HUES48 (cell line): ENCODE measurements at regions not wholly inside any gene's neighbourhood (a gene's known extent, or its start where the extent isn't known, plus 50 kb on each side); places are given as distances from the start of the nearest gene placed in this dataset.
"Not testable (repeated sequence)": the region's sequence is repeated elsewhere in the genome, so short reads cannot be mapped to it uniquely, and the experiment has no call there.

ENCODE experiments used
- H3K27ac ChIP-seq: one replicate; pipeline ENCODE4 v1.7.0; 2013; ENCODE audit warnings: low read depth, low read length, inconsistent platforms
- H3K27me3 ChIP-seq: 2 replicates; pipeline ENCODE4 v1.6.1; 2013; ENCODE audit warnings: mild to moderate bottlenecking, low read length; ENCODE audit not compliant: control insufficient read depth, insufficient read depth
- H3K36me3 ChIP-seq: 2 replicates; pipeline ENCODE4 v1.6.1; 2013; ENCODE audit warnings: low read length; ENCODE audit not compliant: control insufficient read depth, insufficient read depth
- H3K4me1 ChIP-seq: 2 replicates; pipeline ENCODE4 v1.6.1; 2013; ENCODE audit warnings: mild to moderate bottlenecking, low read length; ENCODE audit not compliant: control insufficient read depth, insufficient read depth
- H3K4me3 ChIP-seq: 2 replicates; pipeline ENCODE4 v1.5.1; 2013; ENCODE audit warnings: mild to moderate bottlenecking, low read depth, low read length
- H3K9ac ChIP-seq: 2 replicates; pipeline ENCODE4 v1.6.1; 2013; ENCODE audit warnings: mild to moderate bottlenecking, low read depth, low read length, moderate library complexity
- H3K9me3 ChIP-seq: 2 replicates; pipeline ENCODE4 v1.6.1; 2013; ENCODE audit warnings: low read length; ENCODE audit not compliant: control insufficient read depth, insufficient read depth

- no peaks in the 10 kb centered on the region for H3K27me3 ChIP-seq
- H3K4me3 ChIP-seq: no peak overlapping the region
- H3K27ac ChIP-seq: no peak overlapping the region
Measured at GRCh38 chr5:131107128-131107527, 57.9 kb downstream of the HINT1 start.

GRCh38 chr5:131104169-131104808, 60.8 kb downstream of the HINT1 start:
- H3K27me3 ChIP-seq: no peaks in the 10 kb centered on the region
- no peaks in the 10 kb centered on the region for H3K4me1 ChIP-seq
- H3K27ac ChIP-seq: no peak overlapping the region
- no peak overlapping the region for H3K9ac ChIP-seq
- H3K4me3 ChIP-seq: no peak overlapping the region
- H3K36me3 ChIP-seq: no peaks in the 10 kb centered on the region
- no peaks in the 10 kb centered on the region for H3K9me3 ChIP-seq

More at GRCh38 chr5:131107128-131107527, 57.9 kb downstream of the HINT1 start:
- no peak overlapping the region for H3K9ac ChIP-seq
- H3K9me3 ChIP-seq: no peaks in the 10 kb centered on the region
- H3K4me1 ChIP-seq: no peaks in the 10 kb centered on the region
- no peaks in the 10 kb centered on the region for H3K36me3 ChIP-seq

GRCh38 chr5:131096774-131097710, 68.0 kb downstream of the HINT1 start:
- Histone ChIP-seq H3K27ac (no peak overlapping the region), H3K9me3 (no peaks in the 10 kb centered on the region), H3K9ac (no peak overlapping the region), H3K4me1 (no peaks in the 10 kb centered on the region), H3K4me3 (no peak overlapping the region), H3K36me3 (no peaks in the 10 kb centered on the region), H3K27me3 (no peaks in the 10 kb centered on the region)

GRCh38 chr5:131095561-131095960, 69.5 kb downstream of the HINT1 start:
- H3K27me3 ChIP-seq, H3K9me3 ChIP-seq, H3K36me3 ChIP-seq, H3K9ac ChIP-seq, H3K27ac ChIP-seq, H3K4me1 ChIP-seq, H3K4me3 ChIP-seq: not testable (repeated sequence)

- Histone ChIP-seq H3K27me3 (no peaks in the 10 kb centered on the region), H3K27ac (no peak overlapping the region), H3K4me1 (no peaks in the 10 kb centered on the region), H3K9ac (no peak overlapping the region), H3K9me3 (peaks cover 11% of the 10 kb centered on the region), H3K36me3 (no peaks in the 10 kb centered on the region), H3K4me3 (no peak overlapping the region)
Measured at GRCh38 chr5:131084436-131084835, 80.6 kb downstream of the HINT1 start.

- Histone ChIP-seq H3K4me3 (no peak overlapping the region), H3K36me3 (no peaks in the 10 kb centered on the region)
Measured at GRCh38 chr5:131081913-131082488, 83.1 kb downstream of the HINT1 start.

GRCh38 chr5:131081374-131081773, 83.7 kb downstream of the HINT1 start:
- H3K4me1 ChIP-seq: no peaks in the 10 kb centered on the region
- no peak overlapping the region for H3K9ac ChIP-seq
- no peaks in the 10 kb centered on the region for H3K9me3 ChIP-seq
- no peaks in the 10 kb centered on the region for H3K36me3 ChIP-seq
- no peak overlapping the region for H3K27ac ChIP-seq
- H3K4me3 ChIP-seq: no peak overlapping the region
- H3K27me3 ChIP-seq: no peaks in the 10 kb centered on the region

More at GRCh38 chr5:131081913-131082488, 83.1 kb downstream of the HINT1 start:
- H3K9me3 ChIP-seq: peaks cover 5% of the 10 kb centered on the region
- no peak overlapping the region for H3K27ac ChIP-seq
- H3K4me1 ChIP-seq: no peaks in the 10 kb centered on the region
- H3K27me3 ChIP-seq: no peaks in the 10 kb centered on the region
- H3K9ac ChIP-seq: no peak overlapping the region

- no peak overlapping the region for H3K9ac ChIP-seq
- H3K36me3 ChIP-seq: no peaks in the 10 kb centered on the region
- H3K4me3 ChIP-seq: no peak overlapping the region
- no peaks in the 10 kb centered on the region for H3K27me3 ChIP-seq
- no peaks in the 10 kb centered on the region for H3K9me3 ChIP-seq
- H3K27ac ChIP-seq: no peak overlapping the region
- no peaks in the 10 kb centered on the region for H3K4me1 ChIP-seq
Measured at GRCh38 chr5:131079232-131079631, 85.8 kb downstream of the HINT1 start.

- Histone ChIP-seq H3K4me1 (no peaks in the 10 kb centered on the region), H3K9me3 (peaks cover 9% of the 10 kb centered on the region), H3K4me3 (no peak overlapping the region), H3K9ac (no peak overlapping the region), H3K27me3 (no peaks in the 10 kb centered on the region), H3K36me3 (no peaks in the 10 kb centered on the region), H3K27ac (no peak overlapping the region)
Measured at GRCh38 chr5:131068893-131069643, 96.0 kb downstream of the HINT1 start.

- Histone ChIP-seq H3K9me3 (peaks cover 9% of the 10 kb centered on the region), H3K4me3 (no peak overlapping the region), H3K27ac (no peak overlapping the region), H3K27me3 (no peaks in the 10 kb centered on the region), H3K4me1 (no peaks in the 10 kb centered on the region), H3K9ac (no peak overlapping the region), H3K36me3 (no peaks in the 10 kb centered on the region)
Measured at GRCh38 chr5:131068076-131068475, 97.0 kb downstream of the HINT1 start.
